A549 (cell line): ENCODE measurements at regions not wholly inside any gene's neighbourhood (a gene's known extent, or its start where the extent isn't known, plus 50 kb on each side); places are given as distances from the start of the nearest gene placed in this dataset.
A peak's percentile ranks its signal among the peaks of the same experiment; 100 is the strongest.

Experiments
- ATAC-seq, 2 experiments: fragments of 200-7000 bp in 1 of 2; fragments of >200 bp in 1 of 2; cut with Nextera tagmentation in 1 of 2; cut with Tn5 transposase in 1 of 2; 3 replicates each; pipeline versions ENCODE4 v1.8.0 to v1.9.1; 2018 to 2020; ENCODE audit warnings: mild to moderate bottlenecking in 1 of 2, moderate library complexity in 1 of 2
- CTCF ChIA-PET: fragments of 300-600 bp; sonication (Branson Sonifier 250); formaldehyde crosslinking; extraction: SDS; loops from one replicate; lab custom pipeline; 2021; ENCODE audit warnings: antibody characterized with exemption, inconsistent platforms; lab: Yijun Ruan, JAX
- POLR2A ChIA-PET: fragments of 350-600 bp; formaldehyde crosslinking; extraction: SDS; loops from one replicate; lab custom pipeline; 2021; ENCODE audit warnings: antibody characterized with exemption, inconsistent platforms; lab: Yijun Ruan, JAX
- DNase-seq, 2 experiments: peaks; one replicate each; pipeline versions ENCODE4 v3.0.0 to v3.0.0-alpha.2; 2011 to 2016; ENCODE audit warnings: low read depth in 1 of 2, low spot score in 1 of 2
- FAIRE-seq: peaks from 2 replicates; lab custom pipeline; 2011; peaks lifted over from hg19 to GRCh38; lab: Jason Lieb, UNC
- H3K27ac ChIP-seq, 2 experiments: fragments of >200 bp; sonication (Bioruptor Twin); formaldehyde crosslinking; 3 replicates each; pipeline ENCODE4 v1.5.1; 2016 to 2017
- H3K4me1 ChIP-seq: fragments of >200 bp; sonication (Bioruptor Twin); formaldehyde crosslinking; 3 replicates; pipeline ENCODE4 v1.6.1; 2016
- H3K4me2 ChIP-seq: fragments of >200 bp; sonication (Bioruptor Twin); formaldehyde crosslinking; 3 replicates; pipeline ENCODE4 v1.6.1; 2016
- H3K4me3 ChIP-seq: fragments of >200 bp; sonication (Bioruptor Twin); formaldehyde crosslinking; 3 replicates; pipeline ENCODE4 v1.5.1; 2016
- H3K9me3 ChIP-seq: fragments of >200 bp; sonication (Bioruptor Twin); formaldehyde crosslinking; 3 replicates; pipeline ENCODE4 v1.6.1; 2016
- BCL3 ChIP-seq: fragments of >200 bp; sonication (Bioruptor Twin); formaldehyde crosslinking; IDR thresholded peaks from 3 replicates; pipeline ENCODE4 v1.6.1; 2016
- BHLHE40 ChIP-seq: IDR thresholded peaks from 2 replicates; pipeline ENCODE4 v1.6.1; 2012; ENCODE audit warnings: low read depth, low read length, inconsistent platforms
- CEBPB ChIP-seq, 2 experiments: fragments of >200 bp in 1 of 2; sonication (Bioruptor Twin) in 1 of 2; formaldehyde crosslinking in 1 of 2; IDR thresholded peaks; 2 replicates each; pipeline ENCODE4 v1.6.1; 2012 to 2016
- CHD2 ChIP-seq: fragments of 150-350 bp; IDR thresholded peaks from 2 replicates; pipeline ENCODE4 v1.6.1; 2014; ENCODE audit warnings: low read length; ENCODE audit not compliant: partially characterized antibody
- HES2 ChIP-seq: fragments of >200 bp; sonication (Bioruptor Twin); formaldehyde crosslinking; IDR thresholded peaks from 2 replicates; pipeline ENCODE4 v1.6.1; 2016
- HEYL ChIP-seq: fragments of 250-450 bp; sonication (Bioruptor Pico); IDR thresholded peaks from 2 replicates; pipeline ENCODE4 v1.8.0; 2021; ENCODE audit warnings: mild to moderate bottlenecking, moderate library complexity
- HOXA7 ChIP-seq: fragments of 250-450 bp; sonication (Bioruptor Pico); IDR thresholded peaks from 2 replicates; pipeline ENCODE4 v1.5.0; 2020; ENCODE audit warnings: mild to moderate bottlenecking, moderate library complexity
- HOXB5 ChIP-seq: fragments of 250-450 bp; sonication (Bioruptor Pico); IDR thresholded peaks from 2 replicates; pipeline ENCODE4 v1.5.0; 2020; ENCODE audit warnings: mild to moderate bottlenecking, moderate library complexity
- JUN ChIP-seq, 2 experiments: fragments of >200 bp; sonication (Bioruptor Twin); formaldehyde crosslinking; IDR thresholded peaks; 2 replicates in 1 of 2; 3 replicates in 1 of 2; pipeline ENCODE4 v1.6.1; 2016 to 2017
- JUNB ChIP-seq: fragments of >200 bp; sonication (Bioruptor Twin); formaldehyde crosslinking; IDR thresholded peaks from 2 replicates; pipeline ENCODE4 v1.6.1; 2016
- KDM1A ChIP-seq: fragments of 200-600 bp; sonication (generic); IDR thresholded peaks from 2 replicates; pipeline ENCODE4 v1.6.1; 2016; ENCODE audit warnings: low read depth, mild to moderate bottlenecking
- MAX ChIP-seq: IDR thresholded peaks from 2 replicates; pipeline ENCODE4 v1.6.1; 2012
- MAZ ChIP-seq: fragments of 150-350 bp; IDR thresholded peaks from 2 replicates; pipeline ENCODE4 v1.6.1; 2014; ENCODE audit warnings: antibody characterized with exemption, low read depth, low read length, borderline replicate concordance
- POLR2A ChIP-seq: IDR thresholded peaks from 2 replicates; pipeline ENCODE4 v1.6.1; 2012; ENCODE audit warnings: mild to moderate bottlenecking, low read length
- POLR2AphosphoS2 ChIP-seq: conservative IDR thresholded peaks from 2 replicates; pipeline ENCODE4 v1.6.1; 2012; ENCODE audit warnings: low read length, improper control_type of control experiment, inconsistent platforms
- RAD21 ChIP-seq, 2 experiments: fragments of >200 bp in 1 of 2; sonication (Bioruptor Twin) in 1 of 2; formaldehyde crosslinking in 1 of 2; IDR thresholded peaks in 1 of 2; conservative IDR thresholded peaks in 1 of 2; 2 replicates in 1 of 2; 3 replicates in 1 of 2; pipeline ENCODE4 v1.6.1; 2012 to 2018; ENCODE audit warnings: inconsistent platforms in 1 of 2
- RARB ChIP-seq: fragments of 250-450 bp; sonication (Bioruptor Pico); IDR thresholded peaks from 2 replicates; pipeline ENCODE4 v1.8.0; 2021; ENCODE audit warnings: mild to moderate bottlenecking, moderate library complexity
- REST ChIP-seq: fragments of 200-600 bp; sonication (generic); IDR thresholded peaks from 2 replicates; pipeline ENCODE4 v1.6.1; 2016; ENCODE audit warnings: antibody characterized with exemption, mild to moderate bottlenecking, moderate library complexity
- RFX5 ChIP-seq: fragments of 450-650 bp; IDR thresholded peaks from 2 replicates; pipeline ENCODE4 v1.7.1; 2014; ENCODE audit warnings: antibody characterized with exemption, mild to moderate bottlenecking, moderate library complexity
- SMC3 ChIP-seq: fragments of >200 bp; sonication (Bioruptor Twin); formaldehyde crosslinking; IDR thresholded peaks from 3 replicates; pipeline ENCODE4 v1.6.1; 2018; ENCODE audit warnings: inconsistent platforms
- TP53 ChIP-seq: fragments of 250-450 bp; sonication (Bioruptor Pico); IDR thresholded peaks from 2 replicates; pipeline ENCODE4 v1.5.0; 2021; ENCODE audit warnings: mild to moderate bottlenecking, moderate library complexity
- ZFP36 ChIP-seq: fragments of 450-650 bp; IDR thresholded peaks from 2 replicates; pipeline ENCODE4 v1.6.1; 2014; ENCODE audit warnings: borderline replicate concordance; ENCODE audit not compliant: partially characterized antibody
- WGBS: methylation state at CpG from one replicate; pipeline ENCODE4 v1.1.6; 2017; ENCODE audit errors: missing lambda C conversion rate; 5-methylcytosine and 5-hydroxymethylcytosine counted together

- no peaks in the 10 kb centered on the region for H3K4me1 ChIP-seq
- H3K27ac ChIP-seq = no peak overlapping the region
- ATAC-seq = no peak
- WGBS = 17% methylated on average over 1 of the region's 1 CpG
- no peak overlapping the region for H3K4me3 ChIP-seq
- no peak for FAIRE-seq
- TF ChIP-seq HOXB5 (CRISPR knock-in tag) = no peak
- TF ChIP-seq POLR2A = no peak
- no peak for TF ChIP-seq BHLHE40
- H3K9me3 ChIP-seq = no peaks in the 10 kb centered on the region
- no peak for DNase-seq
- CTCF ChIA-PET = no interaction called here
- no peak overlapping the region for H3K4me2 ChIP-seq
- POLR2A ChIA-PET = no interaction called here
These were observed 212.3 kb downstream of the COX18 start for GRCh38 chr4:72857216-72857615.

- WGBS = 58% methylated on average over 5 of the region's 12 CpGs
- no peaks in the 10 kb centered on the region for H3K4me1 ChIP-seq
- no peak for TF ChIP-seq SMC3
- no peak for TF ChIP-seq KDM1A
- TF ChIP-seq TP53 (CRISPR knock-in tag) = no peak
- TF ChIP-seq POLR2AphosphoS2 = no peak
- TF ChIP-seq MAX = no peak
- TF ChIP-seq HOXA7 (CRISPR knock-in tag) = no peak
- TF ChIP-seq RAD21 (conservative IDR thresholded peaks at IDR 0.05 in 1 of 2, IDR thresholded peaks at IDR 0.05 in 1 of 2) = no peak
- no peak for TF ChIP-seq CHD2
- no peak for TF ChIP-seq JUN (IDR thresholded peaks at IDR 0.05)
- no peak for TF ChIP-seq RFX5
- TF ChIP-seq HES2 = no peak
- TF ChIP-seq CEBPB (IDR thresholded peaks at IDR 0.05) = no peak
- no peak for TF ChIP-seq JUNB
- no peak for TF ChIP-seq BCL3
- TF ChIP-seq REST = no peak
- no peak for TF ChIP-seq RARB (CRISPR knock-in tag)
- TF ChIP-seq MAZ = no peak
- TF ChIP-seq HEYL (CRISPR knock-in tag) = no peak
- TF ChIP-seq ZFP36 = no peak
- ChIA-PET CTCF (no interaction called here), POLR2A (no interaction called here)
- H3K27ac ChIP-seq = no peak overlapping the region
- peak overlapping the region; percentile 38 for H3K4me2 ChIP-seq
- no peak overlapping the region for H3K4me3 ChIP-seq
- DNase-seq (peak in 1 of 2 experiments; percentile 18), FAIRE-seq (no peak), ATAC-seq (peak in 1 of 2 experiments; percentile 56; a peak in 3 of 6 replicates)
- no peaks in the 10 kb centered on the region for H3K9me3 ChIP-seq
These were observed 223.0 kb downstream of the COX18 start for GRCh38 chr4:72846280-72847111.
